GM12878 (cell line): ENCODE measurements at regions not wholly inside any gene's neighbourhood (a gene's known extent, or its start where the extent isn't known, plus 50 kb on each side); places are given as distances from the start of the nearest gene placed in this dataset.

ENCODE experiments used
- CBX5 ChIP-seq: sonication (generic); IDR thresholded peaks from 2 replicates; pipeline ENCODE4 v1.6.1; 2016; ENCODE audit warnings: low read depth, moderate library complexity, mild to moderate bottlenecking, inconsistent platforms
- CHD2 ChIP-seq: IDR thresholded peaks from 2 replicates; pipeline ENCODE4 v1.6.1; 2011; ENCODE audit warnings: low read depth, low read length, improper control_type of control experiment, borderline replicate concordance
- E2F8 ChIP-seq: fragments of 450-650 bp; IDR thresholded peaks from 2 replicates; pipeline ENCODE4 v1.6.1; 2018; ENCODE audit warnings: mild to moderate bottlenecking, low read depth, moderate library complexity; ENCODE audit not compliant: partially characterized antibody
- ESRRA ChIP-seq: IDR thresholded peaks from 2 replicates; pipeline ENCODE4 v1.6.1; 2012; ENCODE audit warnings: mild to moderate bottlenecking, low read length, improper control_type of control experiment
- FOXK2 ChIP-seq: fragments of 450-650 bp; IDR thresholded peaks from 2 replicates; pipeline ENCODE4 v1.6.1; 2017; ENCODE audit warnings: mild to moderate bottlenecking, moderate library complexity
- FOXM1 ChIP-seq: IDR thresholded peaks from 2 replicates; pipeline ENCODE4 v1.6.1; 2012; ENCODE audit warnings: low read depth, mild to moderate bottlenecking, inconsistent platforms, low read length, moderate library complexity
- IKZF1 ChIP-seq: fragments of 450-650 bp; conservative IDR thresholded peaks from 2 replicates; pipeline ENCODE4 v1.6.1; 2017; ENCODE audit warnings: antibody characterized with exemption, mild to moderate bottlenecking
- IKZF2 ChIP-seq, 2 experiments: fragments of 450-650 bp; IDR thresholded peaks; 2 replicates each; pipeline ENCODE4 v1.6.1; 2017; ENCODE audit warnings: mild to moderate bottlenecking in 2 of 2, moderate library complexity in 2 of 2
- IRF4 ChIP-seq: IDR thresholded peaks from 2 replicates; pipeline ENCODE4 v1.6.1; 2011; ENCODE audit warnings: low read depth, low read length
- LARP7 ChIP-seq: fragments of 450-650 bp; IDR thresholded peaks from 2 replicates; pipeline ENCODE4 v1.6.1; 2017; ENCODE audit warnings: mild to moderate bottlenecking
- MXI1 ChIP-seq: fragments of 150-350 bp; IDR thresholded peaks from 2 replicates; pipeline ENCODE4 v1.6.1; 2011; ENCODE audit warnings: low read depth, mild to moderate bottlenecking, inconsistent platforms, low read length, improper control_type of control experiment
- NFYA ChIP-seq: IDR thresholded peaks from 2 replicates; pipeline ENCODE4 v1.6.1; 2011; ENCODE audit warnings: low read depth, mild to moderate bottlenecking, low read length, improper control_type of control experiment, borderline replicate concordance
- NR2F1 ChIP-seq: fragments of 450-650 bp; conservative IDR thresholded peaks from 2 replicates; pipeline ENCODE4 v1.6.1; 2017; ENCODE audit warnings: mild to moderate bottlenecking
- PAX5 ChIP-seq: IDR thresholded peaks from 2 replicates; pipeline ENCODE4 v1.6.1; 2011; ENCODE audit warnings: low read depth, low read length, borderline replicate concordance
- PAX8 ChIP-seq: fragments of 450-650 bp; IDR thresholded peaks from 2 replicates; pipeline ENCODE4 v1.6.1; 2017; ENCODE audit warnings: mild to moderate bottlenecking, moderate library complexity
- POLR2AphosphoS5 ChIP-seq: IDR thresholded peaks from 2 replicates; pipeline ENCODE4 v1.6.1; 2011; ENCODE audit warnings: mild to moderate bottlenecking, low read length, inconsistent platforms
- SKIL ChIP-seq: fragments of 450-650 bp; IDR thresholded peaks from 2 replicates; pipeline ENCODE4 v1.6.1; 2017; ENCODE audit warnings: mild to moderate bottlenecking, low read depth, inconsistent platforms; ENCODE audit not compliant: poor library complexity, severe bottlenecking
- STAT1 ChIP-seq: fragments of 450-650 bp; conservative IDR thresholded peaks from 2 replicates; pipeline ENCODE4 v1.6.1; 2014; ENCODE audit warnings: antibody characterized with exemption, mild to moderate bottlenecking
- STAT3 ChIP-seq: IDR thresholded peaks from 2 replicates; pipeline ENCODE4 v1.6.1; 2011; ENCODE audit warnings: low read depth, low read length, improper control_type of control experiment
- SUZ12 ChIP-seq: fragments of 200-600 bp; sonication (generic); IDR thresholded peaks from one replicate; pipeline ENCODE4 v1.6.1; 2018; ENCODE audit warnings: antibody characterized with exemption, mild to moderate bottlenecking; ENCODE audit not compliant: unreplicated experiment
- TBL1XR1 ChIP-seq: IDR thresholded peaks from 2 replicates; pipeline ENCODE4 v1.6.1; 2012; ENCODE audit warnings: low read depth, low read length, improper control_type of control experiment
- WRNIP1 ChIP-seq: IDR thresholded peaks from 2 replicates; pipeline ENCODE4 v1.6.1; 2011; ENCODE audit warnings: low read depth, low read length, improper control_type of control experiment, borderline replicate concordance
- YY1 ChIP-seq: IDR thresholded peaks from 2 replicates; pipeline ENCODE4 v1.6.1; 2011; ENCODE audit warnings: low read depth, mild to moderate bottlenecking, low read length
- ZBTB4 ChIP-seq: fragments of 450-650 bp; formaldehyde crosslinking; IDR thresholded peaks from 2 replicates; pipeline ENCODE4 v1.4.0; 2022; ENCODE audit warnings: mild to moderate bottlenecking, moderate library complexity

GRCh38 chr7:33671531-33672262, 233.6 kb upstream of the BMPER start (continued):
- TF ChIP-seq E2F8 (no peak), IRF4 (0 out of 2 replicates have a peak, but pooled peaks have one; percentile 7), MXI1 (no peak), STAT3 (no peak), NFYA (no peak), NR2F1 (peak; percentile 60), ESRRA (no peak), LARP7 (no peak), STAT1 (no peak), FOXM1 (no peak), YY1 (no peak), IKZF1 (peak; percentile 51; the same call in 1 of the 2 replicates), WRNIP1 (no peak), ZBTB4 (CRISPR knock-in tag) (no peak), SKIL (no peak), CHD2 (no peak), CBX5 (no peak), PAX8 (no peak), TBL1XR1 (no peak), IKZF2 (IDR thresholded peaks at IDR 0.05) (peak in 1 of 2 experiments; percentile 57; a peak in 1 of 4 replicates), FOXK2 (no peak), PAX5 (peak; percentile 95; the same call in 1 of the 2 replicates), SUZ12 (no peak), POLR2AphosphoS5 (no peak)
